KOPT-K1 (cell line): ENCODE measurements at regions not wholly inside any gene's neighbourhood (a gene's known extent, or its start where the extent isn't known, plus 50 kb on each side); places are given as distances from the start of the nearest gene placed in this dataset.
"Not testable (repeated sequence)": the region's sequence is repeated elsewhere in the genome, so short reads cannot be mapped to it uniquely, and the experiment has no call there.

Source experiments
- H3K27ac ChIP-seq: fragments of 200-600 bp; sonication (generic); 2 replicates; pipeline ENCODE4 v1.5.1; 2016; ENCODE audit warnings: antibody characterized with exemption, mild to moderate bottlenecking, low read depth, low read length; ENCODE audit not compliant: poor library complexity, severe bottlenecking
- H3K36me3 ChIP-seq: fragments of 200-600 bp; sonication (generic); 2 replicates; pipeline ENCODE4 v1.5.1; 2017; ENCODE audit warnings: antibody characterized with exemption, mild to moderate bottlenecking, low read length, moderate library complexity; ENCODE audit not compliant: insufficient read depth
- H3K9me3 ChIP-seq: fragments of 200-600 bp; sonication (generic); 2 replicates; pipeline ENCODE4 v1.5.1; 2017; ENCODE audit warnings: antibody characterized with exemption, low read length, mild to moderate bottlenecking; ENCODE audit not compliant: insufficient read depth, poor library complexity, severe bottlenecking

DNA sequence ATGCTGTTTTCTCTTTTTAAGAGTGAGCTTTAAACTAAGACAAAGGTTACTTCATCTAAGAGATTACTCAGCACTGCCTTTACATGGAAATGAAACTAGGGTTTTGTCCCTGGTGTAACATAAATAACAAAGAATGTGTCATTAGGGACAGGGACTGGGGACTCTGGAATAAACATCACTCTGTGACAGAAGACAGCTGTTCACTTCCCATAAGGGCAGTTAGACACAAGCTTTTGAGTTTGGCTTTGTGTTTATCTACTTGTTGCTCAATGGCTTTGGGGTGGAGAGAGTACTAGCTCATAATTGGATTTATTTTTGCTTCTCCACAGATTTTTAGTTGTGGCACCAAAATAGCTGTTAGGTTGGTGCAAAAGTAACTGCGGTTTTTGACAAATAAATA lies 154.5 kb downstream of the OR4C45 start:
- H3K27ac ChIP-seq, result no peak overlapping the region
- H3K9me3 ChIP-seq, result no peaks in the 10 kb centered on the region

DNA sequence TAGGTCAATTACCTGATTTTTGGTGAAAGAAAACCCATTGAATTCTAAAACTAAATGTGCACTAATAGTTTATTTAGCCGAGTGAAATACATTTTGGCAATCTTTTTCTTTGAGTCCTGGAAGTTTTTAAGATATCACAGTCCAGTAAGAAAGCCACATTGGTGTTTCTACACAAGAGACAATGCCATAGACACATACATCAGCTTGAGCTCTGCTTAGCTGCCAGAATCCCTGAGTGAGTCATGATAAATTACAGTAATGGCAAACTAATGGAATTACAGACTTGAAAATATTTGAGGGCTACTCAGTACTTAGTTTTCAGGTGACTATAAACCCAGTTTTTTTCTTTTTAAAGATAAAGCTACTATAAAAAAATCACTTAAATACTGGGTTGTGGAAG lies 155.4 kb downstream of the OR4C45 start:
- no peak overlapping the region for H3K27ac ChIP-seq
- H3K9me3 ChIP-seq, result no peaks in the 10 kb centered on the region
- H3K36me3 ChIP-seq, result no peaks in the 10 kb centered on the region

More for the DNA sequence above, 154.5 kb downstream of the OR4C45 start:
- no peaks in the 10 kb centered on the region for H3K36me3 ChIP-seq

DNA sequence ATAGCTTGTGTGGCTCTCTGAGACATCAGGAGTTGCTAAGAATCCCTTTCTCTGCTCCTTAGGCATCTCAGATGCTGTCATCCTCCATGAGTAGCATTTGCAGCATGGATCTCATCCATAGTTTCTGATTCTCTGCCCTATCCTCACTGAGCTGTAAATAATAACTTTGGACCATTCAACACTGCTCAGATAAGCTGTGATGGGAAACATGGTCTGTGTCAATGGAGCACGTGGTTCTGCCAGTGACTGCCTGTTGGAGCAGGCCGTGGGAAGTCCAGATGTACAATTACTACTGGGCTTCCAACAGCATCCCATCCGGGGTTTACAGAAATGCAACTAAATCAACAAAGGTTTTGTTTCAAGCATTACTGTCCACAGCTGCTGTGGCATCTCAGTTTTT lies 160.1 kb downstream of the OR4C45 start:
- Histone ChIP-seq H3K9me3 (no peaks in the 10 kb centered on the region), H3K27ac (no peak overlapping the region)

DNA sequence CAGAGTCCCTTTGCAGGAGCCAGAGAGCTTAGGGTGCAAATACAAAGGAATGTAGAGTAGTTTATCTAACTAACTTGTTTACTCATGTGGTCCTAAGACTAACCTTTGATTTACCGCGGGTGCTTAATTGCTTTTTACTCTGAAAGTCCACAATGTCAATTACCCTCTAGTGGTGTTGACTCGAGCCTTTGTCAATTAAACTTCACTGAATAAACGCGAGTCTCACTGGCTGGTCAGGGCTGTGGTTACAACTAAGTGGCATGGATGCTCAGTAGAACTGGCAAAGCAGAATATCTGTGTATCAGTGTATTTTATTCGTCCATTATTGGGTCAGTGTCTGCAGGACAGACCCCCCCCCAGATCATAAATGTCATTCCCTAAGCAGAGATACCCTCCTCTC lies 181.7 kb downstream of the OR4C45 start:
- Histone ChIP-seq H3K36me3 (no peaks in the 10 kb centered on the region), H3K27ac (no peak overlapping the region), H3K9me3 (no peaks in the 10 kb centered on the region)

More for the DNA sequence above, 160.1 kb downstream of the OR4C45 start:
- no peaks in the 10 kb centered on the region for H3K36me3 ChIP-seq

DNA sequence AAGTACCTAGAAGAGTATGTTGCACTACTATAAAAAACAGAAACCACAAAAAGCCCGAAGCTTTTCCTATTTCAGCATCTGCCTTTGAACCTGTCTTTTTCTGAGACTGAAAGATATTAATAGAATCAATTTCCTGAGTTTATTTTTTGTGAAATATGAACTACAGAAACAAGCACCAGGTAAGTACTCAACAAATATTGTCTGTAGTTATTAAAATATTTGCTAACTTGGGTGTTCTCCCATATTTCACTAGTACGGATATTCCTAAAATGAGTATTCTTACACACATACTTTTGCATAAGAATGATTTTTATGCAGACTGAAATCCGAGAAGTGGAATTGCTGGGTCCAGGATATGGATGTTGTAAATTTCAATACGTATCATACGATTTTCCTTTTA lies 188.0 kb downstream of the OR4C45 start:
- no peak overlapping the region for H3K27ac ChIP-seq
- no peaks in the 10 kb centered on the region for H3K9me3 ChIP-seq
- H3K36me3 ChIP-seq, result no peaks in the 10 kb centered on the region

DNA sequence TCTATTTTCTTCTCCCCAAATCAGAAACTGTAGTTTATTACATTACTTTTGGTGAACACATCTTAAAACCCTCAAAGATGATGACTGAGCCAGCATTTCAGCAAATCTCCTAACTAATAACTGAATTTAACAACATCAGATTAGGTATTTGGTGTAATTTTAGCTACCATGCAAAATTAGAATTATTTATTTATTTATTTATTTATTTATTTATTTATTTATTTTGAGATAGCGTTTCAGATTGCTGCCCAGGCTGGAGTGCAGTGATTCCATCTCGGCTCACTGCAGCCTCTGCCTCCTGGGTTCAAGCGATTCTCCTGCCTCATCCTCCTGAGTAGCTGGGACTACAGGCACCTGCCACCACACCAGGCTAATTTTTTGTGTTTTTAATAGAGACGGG lies 205.7 kb downstream of the OR4C45 start:
- H3K27ac ChIP-seq, H3K9me3 ChIP-seq, H3K36me3 ChIP-seq: not testable (repeated sequence)

DNA sequence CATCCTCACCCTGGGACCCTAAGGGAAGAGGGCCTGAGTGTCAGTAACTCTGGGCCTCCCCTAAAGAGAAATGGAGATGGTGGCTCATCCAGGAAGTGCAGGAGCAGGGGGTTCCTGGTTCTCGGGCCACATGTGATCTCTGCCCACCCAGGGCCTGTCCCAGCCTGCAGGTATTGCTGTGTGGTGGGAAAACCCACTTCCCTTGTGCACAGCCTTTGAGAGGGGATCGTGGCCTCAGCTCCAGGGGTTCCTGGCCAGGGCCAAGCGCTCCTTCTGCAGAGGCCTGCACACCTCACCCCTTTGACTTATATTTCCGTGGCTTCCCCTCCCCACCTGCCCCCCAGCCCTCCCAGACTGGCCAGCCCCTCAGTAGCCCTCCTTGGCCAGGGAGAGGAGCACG lies 213.5 kb downstream of the OR4C45 start:
- no peak overlapping the region for H3K27ac ChIP-seq
- H3K36me3 ChIP-seq, result no peaks in the 10 kb centered on the region
- peaks cover 8% of the 10 kb centered on the region for H3K9me3 ChIP-seq

DNA sequence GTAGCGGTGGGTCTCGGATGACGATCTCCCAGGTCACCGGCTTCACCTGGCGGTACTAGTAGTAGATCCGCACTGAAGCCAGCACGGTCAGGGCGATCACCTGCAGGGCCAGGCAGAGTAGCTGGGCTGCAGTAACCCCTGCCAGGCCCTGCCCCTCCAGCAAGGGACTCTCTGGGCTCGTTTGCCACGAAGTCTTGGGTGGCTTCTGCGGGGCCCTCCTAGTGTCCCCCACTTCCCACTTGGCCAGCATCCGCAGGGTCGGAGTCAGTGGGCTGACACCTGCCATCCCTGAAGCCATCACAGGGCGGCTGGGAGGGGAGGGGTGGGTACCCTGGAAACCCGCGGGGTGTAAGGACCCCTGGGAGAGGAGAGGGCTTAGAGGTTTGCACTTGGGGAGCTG lies 214.0 kb downstream of the OR4C45 start:
- peaks cover 8% of the 10 kb centered on the region for H3K9me3 ChIP-seq
- no peak overlapping the region for H3K27ac ChIP-seq
- no peaks in the 10 kb centered on the region for H3K36me3 ChIP-seq

DNA sequence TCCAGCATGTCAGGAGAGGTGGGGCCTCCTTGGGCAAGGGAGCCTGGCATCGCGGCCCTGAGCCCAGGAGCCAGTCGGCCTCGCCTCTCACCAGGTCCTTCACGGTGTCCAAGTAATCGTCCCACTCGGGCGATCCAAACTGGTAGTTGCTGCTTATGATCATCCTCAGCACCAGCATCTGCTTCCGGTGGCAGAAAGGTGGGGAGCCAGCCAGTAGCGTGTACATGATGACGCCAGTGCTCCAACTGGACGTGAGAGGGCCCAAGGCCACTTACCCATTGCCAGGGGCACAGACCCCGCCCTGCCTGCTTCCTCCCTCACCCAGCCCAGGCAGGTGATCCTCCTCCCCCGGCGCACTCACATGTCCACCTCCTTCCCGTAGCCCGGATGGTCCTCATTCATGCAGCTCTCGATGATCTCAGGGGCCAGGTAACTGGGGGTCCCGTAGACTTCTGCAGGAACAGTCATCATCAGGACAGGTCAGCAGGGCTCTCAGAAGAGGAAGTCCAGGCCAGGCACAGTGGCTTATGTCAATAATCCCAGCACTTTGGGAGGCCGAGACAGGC lies 214.7 kb downstream of the OR4C45 start:
- H3K9me3 ChIP-seq, result peaks cover 8% of the 10 kb centered on the region
- H3K36me3 ChIP-seq, result no peaks in the 10 kb centered on the region
- no peak overlapping the region for H3K27ac ChIP-seq

DNA sequence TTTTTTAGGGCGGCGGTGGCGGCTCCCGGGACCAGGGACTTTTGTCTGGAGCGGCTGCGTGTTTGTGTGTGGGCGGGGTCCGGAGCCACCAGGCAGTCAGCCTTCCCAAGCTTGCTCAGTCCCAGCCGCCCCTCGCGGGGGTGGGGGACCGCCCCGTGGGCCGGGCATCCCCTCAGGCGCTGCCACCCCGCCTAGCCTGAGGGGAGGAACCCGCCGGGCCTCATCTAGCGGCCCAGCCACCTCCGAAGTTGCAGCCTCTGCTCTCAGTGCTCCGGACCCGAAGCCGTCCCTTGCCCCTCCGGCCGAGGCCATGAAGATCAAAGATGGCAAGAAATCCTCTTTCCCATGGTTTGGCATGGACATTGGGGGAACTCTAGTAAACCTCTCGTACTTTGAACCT lies 235.2 kb downstream of the OR4C45 start:
- H3K9me3 ChIP-seq, result no peaks in the 10 kb centered on the region
- H3K27ac ChIP-seq, result no peak overlapping the region
- H3K36me3 ChIP-seq, result no peaks in the 10 kb centered on the region

DNA sequence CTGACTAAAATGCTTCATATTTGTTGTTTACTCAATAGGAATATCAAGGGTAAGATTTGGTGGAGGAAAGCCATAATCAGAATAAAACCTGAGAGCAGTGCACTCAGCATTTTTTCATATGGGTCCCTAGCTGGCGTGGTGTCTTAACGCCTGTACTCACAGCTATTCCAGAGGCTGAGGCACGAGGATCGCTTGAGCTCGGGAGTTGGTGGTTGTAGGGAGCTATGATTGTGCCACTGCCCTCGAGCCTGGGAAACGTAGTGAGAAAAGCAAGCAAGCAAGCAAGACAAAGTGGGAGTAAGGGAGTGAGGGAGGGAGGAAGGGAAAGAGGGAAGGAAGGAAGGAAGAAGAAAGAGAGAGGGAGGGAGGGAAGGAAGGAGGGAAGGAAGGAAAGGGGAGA lies 242.5 kb downstream of the OR4C45 start:
- no peak overlapping the region for H3K27ac ChIP-seq
- H3K9me3 ChIP-seq, result no peaks in the 10 kb centered on the region

DNA sequence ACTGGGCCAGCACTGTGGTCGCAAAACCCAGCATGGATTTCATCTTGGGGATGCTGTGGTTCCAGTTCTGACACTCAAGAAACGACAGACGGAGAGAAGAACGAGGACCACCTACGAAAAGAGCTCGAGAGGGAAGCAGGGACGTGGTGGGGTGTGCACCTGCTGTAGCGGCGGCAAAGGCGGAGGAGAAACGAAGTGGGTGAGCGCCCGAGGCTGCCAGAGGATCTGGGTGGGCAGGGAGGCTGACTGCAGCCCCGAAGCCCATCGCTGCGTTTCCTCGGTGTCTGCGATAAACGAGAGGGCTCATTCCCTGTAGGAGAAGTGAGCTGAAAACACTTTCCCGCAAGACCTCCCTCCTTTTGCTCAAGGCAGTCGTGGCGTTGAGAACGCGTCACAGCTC lies 246.1 kb downstream of the OR4C45 start:
- Histone ChIP-seq H3K27ac (no peak overlapping the region), H3K36me3 (no peaks in the 10 kb centered on the region), H3K9me3 (no peaks in the 10 kb centered on the region)

More for the DNA sequence above, 242.5 kb downstream of the OR4C45 start:
- no peaks in the 10 kb centered on the region for H3K36me3 ChIP-seq

DNA sequence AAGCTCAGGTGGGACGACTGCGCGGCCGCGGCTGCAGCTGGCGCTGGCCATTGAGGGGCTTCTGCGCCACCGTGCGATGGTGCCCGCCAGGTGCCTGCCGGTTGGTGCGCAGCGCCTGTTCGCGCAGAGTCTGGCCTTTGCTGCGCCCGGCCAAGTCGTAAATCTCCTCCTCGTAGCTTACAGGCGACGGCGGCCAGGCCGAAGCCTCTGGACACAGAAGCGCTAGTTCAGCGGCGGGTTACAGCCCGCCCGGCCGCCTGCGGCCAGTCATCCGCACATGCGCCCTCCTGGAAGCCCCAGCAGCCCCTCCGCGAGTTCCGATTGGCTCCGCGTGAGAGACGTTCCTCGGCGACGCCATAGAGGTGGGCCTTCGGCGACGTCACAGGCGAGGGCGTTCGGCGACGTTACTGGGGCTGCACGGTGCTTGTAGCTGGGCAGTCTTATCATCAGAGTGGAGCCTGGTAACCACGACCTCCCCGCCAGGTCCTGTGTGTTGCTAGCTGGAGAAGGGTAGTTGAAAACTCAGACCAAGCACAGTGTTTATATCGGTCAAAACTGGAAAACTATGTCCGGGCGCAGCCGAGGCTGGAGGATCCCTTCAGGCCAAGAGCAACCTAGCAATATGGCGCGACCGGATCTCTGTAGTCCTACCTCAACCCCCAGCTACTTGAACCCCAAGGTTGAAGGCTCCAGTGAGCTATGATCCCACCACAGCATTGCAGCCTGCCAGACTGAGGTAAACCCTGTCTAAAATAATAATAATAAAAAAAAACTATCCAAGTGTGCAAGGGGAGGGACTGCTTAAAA lies 265.7 kb downstream of the OR4C45 start:
- Histone ChIP-seq H3K27ac (no peak overlapping the region), H3K9me3 (peaks cover 17% of the 10 kb centered on the region), H3K36me3 (no peaks in the 10 kb centered on the region)

DNA sequence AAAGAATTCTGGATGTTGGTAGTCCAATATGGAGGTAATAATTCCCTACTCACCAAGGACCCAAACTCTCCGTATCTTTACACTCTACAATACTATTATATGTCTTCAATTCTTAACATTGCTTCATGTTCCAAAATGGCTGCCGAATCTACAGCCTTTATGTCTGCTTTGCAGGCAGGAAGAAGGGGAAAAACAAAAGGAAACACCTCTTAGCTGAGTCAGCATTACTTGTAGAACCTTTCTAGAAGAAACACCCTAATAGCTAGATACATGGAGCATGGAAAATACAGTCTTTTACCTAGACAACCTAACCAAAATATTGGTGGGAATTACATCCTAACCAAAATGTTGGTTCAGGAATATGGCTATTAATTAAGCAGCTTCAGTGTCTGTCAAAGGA lies 298.0 kb downstream of the OR4C45 start:
- not testable (repeated sequence) for H3K36me3 ChIP-seq, H3K9me3 ChIP-seq, H3K27ac ChIP-seq

DNA sequence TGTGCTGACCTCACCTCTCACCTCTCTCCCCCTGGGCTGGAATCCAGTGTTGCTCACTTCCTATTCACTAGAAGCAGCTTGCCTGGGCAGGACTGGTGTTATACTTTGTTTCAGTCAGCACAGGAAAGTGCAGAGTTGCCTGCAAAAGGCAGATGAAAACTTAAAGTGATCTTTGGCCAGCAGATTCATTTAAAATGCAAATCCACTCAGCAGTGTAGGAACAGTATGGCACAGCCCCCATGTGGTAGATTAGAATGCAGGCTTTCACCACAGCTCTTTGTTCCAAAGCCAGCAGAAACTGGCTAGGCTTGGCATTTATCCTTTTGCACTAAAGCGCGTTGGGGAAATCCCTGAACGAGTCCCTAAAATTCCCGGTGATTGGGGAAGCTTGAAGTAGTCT lies 301.2 kb downstream of the OR4C45 start:
- H3K36me3 ChIP-seq, result no peaks in the 10 kb centered on the region
- H3K9me3 ChIP-seq, result no peaks in the 10 kb centered on the region
- H3K27ac ChIP-seq, result no peak overlapping the region

DNA sequence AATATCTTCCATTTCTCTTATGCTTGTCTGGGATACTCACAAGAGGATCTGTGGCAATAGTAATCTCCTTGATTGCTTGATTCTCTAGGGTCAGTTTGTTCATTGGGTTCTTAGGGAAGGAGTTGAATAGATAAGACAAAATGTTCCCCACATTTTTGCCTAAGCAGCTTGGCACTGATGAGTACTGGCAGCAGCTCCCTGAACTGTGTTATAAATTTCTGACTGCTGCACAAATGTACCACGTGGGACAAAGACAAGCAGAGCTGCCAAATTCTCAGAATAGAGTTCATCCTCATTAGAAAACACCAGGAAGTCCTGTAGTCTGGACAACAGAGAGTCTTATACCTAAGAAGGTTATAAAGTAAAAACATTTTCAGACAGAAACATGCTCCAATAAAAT lies 304.8 kb downstream of the OR4C45 start:
- not testable (repeated sequence) for H3K9me3 ChIP-seq, H3K27ac ChIP-seq, H3K36me3 ChIP-seq
